Duodenal mucosa (tissue), 2 donors: ENCODE measurements at regions not wholly inside any gene's neighbourhood (a gene's known extent, or its start where the extent isn't known, plus 50 kb on each side); places are given as distances from the start of the nearest gene placed in this dataset.

Source experiments
- H3K27ac ChIP-seq: one replicate; pipeline ENCODE4 v1.7.0; 2013; ENCODE audit warnings: low read depth, low read length
- H3K27me3 ChIP-seq, 2 donors: one replicate each; pipeline ENCODE4 v1.7.0; 2013; ENCODE audit warnings: low read length in 2 of 2, control low read depth in 1 of 2; ENCODE audit not compliant: insufficient read depth in 2 of 2, control insufficient read depth in 1 of 2
- H3K36me3 ChIP-seq, 2 donors: one replicate each; pipeline ENCODE4 v1.7.0; 2013; ENCODE audit warnings: low read length in 2 of 2, control low read depth in 1 of 2; ENCODE audit not compliant: insufficient read depth in 2 of 2, control insufficient read depth in 1 of 2
- H3K4me1 ChIP-seq, 2 donors: one replicate each; pipeline ENCODE4 v1.7.0; 2013; ENCODE audit warnings: low read length in 2 of 2, control low read depth in 1 of 2; ENCODE audit not compliant: insufficient read depth in 2 of 2, control insufficient read depth in 1 of 2
- H3K4me3 ChIP-seq, 2 donors: one replicate each; pipeline ENCODE4 v1.7.0; 2013; ENCODE audit warnings: low read length in 2 of 2, low read depth in 1 of 2
- H3K9ac ChIP-seq, 2 donors: one replicate each; pipeline ENCODE4 v1.7.0; 2013; ENCODE audit warnings: low read length in 2 of 2, low read depth in 1 of 2
- H3K9me3 ChIP-seq, 2 donors: one replicate each; pipeline ENCODE4 v1.7.0; 2013; ENCODE audit warnings: low read length in 2 of 2, control low read depth in 1 of 2; ENCODE audit not compliant: control insufficient read depth in 1 of 2

- Histone ChIP-seq H3K27me3 (no peaks in the 10 kb centered on the region), H3K9me3 (no peaks in the 10 kb centered on the region), H3K4me3 (no peak overlapping the region), H3K9ac (no peak overlapping the region), H3K27ac (no peak overlapping the region), H3K4me1 (no peaks in the 10 kb centered on the region), H3K36me3 (no peaks in the 10 kb centered on the region)
Measured at GRCh38 chr15:29398907-29399306, 129.3 kb upstream of the NSMCE3 start.

GRCh38 chr15:29396176-29396811 lies 126.7 kb upstream of the NSMCE3 start:
- Histone ChIP-seq H3K4me3 (no peak overlapping the region), H3K36me3 (no peaks in the 10 kb centered on the region), H3K4me1 (no peaks in the 10 kb centered on the region), H3K27me3 (no peaks in the 10 kb centered on the region), H3K27ac (no peak overlapping the region), H3K9ac (no peak overlapping the region), H3K9me3 (no peaks in the 10 kb centered on the region)

GRCh38 chr15:29393443-29393842 lies 123.8 kb upstream of the NSMCE3 start:
- no peaks in the 10 kb centered on the region for H3K36me3 ChIP-seq
- no peak overlapping the region for H3K4me3 ChIP-seq
- H3K4me1 ChIP-seq, result no peaks in the 10 kb centered on the region
- no peaks in the 10 kb centered on the region for H3K9me3 ChIP-seq
- H3K27ac ChIP-seq, result no peak overlapping the region
- H3K9ac ChIP-seq, result no peak overlapping the region
- no peaks in the 10 kb centered on the region for H3K27me3 ChIP-seq

- H3K27ac ChIP-seq, result no peak overlapping the region
- no peaks in the 10 kb centered on the region for H3K27me3 ChIP-seq
- H3K4me3 ChIP-seq, result no peak overlapping the region
- H3K9ac ChIP-seq, result no peak overlapping the region
- H3K36me3 ChIP-seq, result no peaks in the 10 kb centered on the region
- no peaks in the 10 kb centered on the region for H3K9me3 ChIP-seq
- H3K4me1 ChIP-seq, result no peaks in the 10 kb centered on the region
Measured at GRCh38 chr15:29392358-29392757, 122.7 kb upstream of the NSMCE3 start.

- Histone ChIP-seq H3K9ac (no peak overlapping the region), H3K4me1 (no peaks in the 10 kb centered on the region), H3K4me3 (no peak overlapping the region), H3K36me3 (no peaks in the 10 kb centered on the region), H3K27ac (no peak overlapping the region), H3K9me3 (no peaks in the 10 kb centered on the region), H3K27me3 (no peaks in the 10 kb centered on the region)
Measured at GRCh38 chr15:29390051-29390450, 120.4 kb upstream of the NSMCE3 start.

- Histone ChIP-seq H3K9ac (no peak overlapping the region), H3K9me3 (no peaks in the 10 kb centered on the region), H3K4me3 (no peak overlapping the region), H3K27me3 (no peaks in the 10 kb centered on the region), H3K27ac (no peak overlapping the region), H3K36me3 (no peaks in the 10 kb centered on the region), H3K4me1 (no peaks in the 10 kb centered on the region)
Measured at GRCh38 chr15:29386523-29386922, 116.9 kb upstream of the NSMCE3 start.

GRCh38 chr15:29383367-29383766 lies 113.7 kb upstream of the NSMCE3 start:
- H3K27me3 ChIP-seq, result no peaks in the 10 kb centered on the region
- H3K27ac ChIP-seq, result no peak overlapping the region
- H3K4me3 ChIP-seq, result no peak overlapping the region

GRCh38 chr15:29382862-29383261 lies 113.2 kb upstream of the NSMCE3 start:
- Histone ChIP-seq H3K4me3 (no peak overlapping the region), H3K27ac (no peak overlapping the region), H3K27me3 (no peaks in the 10 kb centered on the region), H3K4me1 (no peaks in the 10 kb centered on the region), H3K9ac (no peak overlapping the region), H3K36me3 (no peaks in the 10 kb centered on the region), H3K9me3 (no peaks in the 10 kb centered on the region)

More at GRCh38 chr15:29383367-29383766, 113.7 kb upstream of the NSMCE3 start:
- Histone ChIP-seq H3K9me3 (no peaks in the 10 kb centered on the region), H3K36me3 (no peaks in the 10 kb centered on the region), H3K4me1 (no peaks in the 10 kb centered on the region), H3K9ac (no peak overlapping the region)

- Histone ChIP-seq H3K27me3 (no peaks in the 10 kb centered on the region), H3K9ac (no peak overlapping the region), H3K4me3 (no peak overlapping the region), H3K27ac (no peak overlapping the region), H3K4me1 (no peaks in the 10 kb centered on the region), H3K36me3 (no peaks in the 10 kb centered on the region), H3K9me3 (no peaks in the 10 kb centered on the region)
Measured at GRCh38 chr15:29380466-29380865, 110.8 kb upstream of the NSMCE3 start.

- H3K36me3 ChIP-seq, result no peaks in the 10 kb centered on the region
Measured at GRCh38 chr15:29379647-29380046, 110.0 kb upstream of the NSMCE3 start.

GRCh38 chr15:29377161-29377560 lies 107.5 kb upstream of the NSMCE3 start:
- no peak overlapping the region for H3K4me3 ChIP-seq
- no peaks in the 10 kb centered on the region for H3K9me3 ChIP-seq
- no peak overlapping the region for H3K27ac ChIP-seq
- no peak overlapping the region for H3K9ac ChIP-seq
- no peaks in the 10 kb centered on the region for H3K36me3 ChIP-seq
- H3K27me3 ChIP-seq, result no peaks in the 10 kb centered on the region
- no peaks in the 10 kb centered on the region for H3K4me1 ChIP-seq

More at GRCh38 chr15:29379647-29380046, 110.0 kb upstream of the NSMCE3 start:
- H3K9ac ChIP-seq, result no peak overlapping the region
- H3K4me3 ChIP-seq, result no peak overlapping the region
- H3K27ac ChIP-seq, result no peak overlapping the region
- H3K27me3 ChIP-seq, result no peaks in the 10 kb centered on the region
- no peaks in the 10 kb centered on the region for H3K4me1 ChIP-seq
- H3K9me3 ChIP-seq, result no peaks in the 10 kb centered on the region
